BE2C (cell line): ENCODE measurements at regions not wholly inside any gene's neighbourhood (a gene's known extent, or its start where the extent isn't known, plus 50 kb on each side); places are given as distances from the start of the nearest gene placed in this dataset.

Experiments used
- DNase-seq: peaks from one replicate; pipeline ENCODE4 v3.0.0-alpha.2; 2020
- H3K27me3 ChIP-seq: fragments of 250-450 bp; sonication (Bioruptor Pico); 2 replicates; pipeline ENCODE4 v1.5.1; 2020; ENCODE audit warnings: mild to moderate bottlenecking
- H3K36me3 ChIP-seq: fragments of 250-450 bp; sonication (Bioruptor Pico); 2 replicates; pipeline ENCODE4 v1.5.1; 2020; ENCODE audit warnings: mild to moderate bottlenecking
- H3K4me1 ChIP-seq: fragments of 250-450 bp; sonication (Bioruptor Pico); 2 replicates; pipeline ENCODE4 v1.5.1; 2020
- H3K4me3 ChIP-seq: 2 replicates; pipeline ENCODE4 v1.5.1; 2011; ENCODE audit warnings: low read depth, low read length
- H3K9me3 ChIP-seq: fragments of 250-450 bp; sonication (Bioruptor Pico); 2 replicates; pipeline ENCODE4 v1.5.1; 2020
- TF ChIP-seq, protein P1 (sequence below): IDR thresholded peaks from 2 replicates; pipeline ENCODE4 v1.5.1; 2012; ENCODE audit warnings: mild to moderate bottlenecking, low read depth, low read length

DNA sequence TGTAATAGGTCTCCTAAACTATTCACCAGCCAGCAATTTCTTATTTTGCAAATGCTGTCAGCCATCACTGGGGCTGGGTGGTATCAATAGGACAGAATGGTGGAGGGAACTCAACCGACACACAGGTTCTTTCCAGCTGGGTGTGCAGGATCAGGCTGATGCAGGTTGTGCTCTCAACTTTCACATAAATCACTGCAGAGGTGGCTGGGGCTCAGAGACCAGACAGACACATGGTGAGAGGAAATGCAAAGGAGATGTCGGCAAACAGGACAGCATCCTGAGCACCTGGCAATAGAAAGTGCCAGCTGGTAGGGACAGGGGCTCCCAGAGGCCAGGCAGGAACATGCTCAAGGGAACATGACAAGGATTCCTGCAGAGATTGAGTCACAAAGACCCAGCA lies 254.9 kb downstream of the SOD2 start:
- DNase-seq: no peak
- 0 out of 2 replicates have a peak, but pooled peaks cover 2% of the 10 kb centered on the region for H3K27me3 ChIP-seq
- peaks cover 4% of the 10 kb centered on the region; the same call in 1 of the 2 replicates for H3K9me3 ChIP-seq

DNA sequence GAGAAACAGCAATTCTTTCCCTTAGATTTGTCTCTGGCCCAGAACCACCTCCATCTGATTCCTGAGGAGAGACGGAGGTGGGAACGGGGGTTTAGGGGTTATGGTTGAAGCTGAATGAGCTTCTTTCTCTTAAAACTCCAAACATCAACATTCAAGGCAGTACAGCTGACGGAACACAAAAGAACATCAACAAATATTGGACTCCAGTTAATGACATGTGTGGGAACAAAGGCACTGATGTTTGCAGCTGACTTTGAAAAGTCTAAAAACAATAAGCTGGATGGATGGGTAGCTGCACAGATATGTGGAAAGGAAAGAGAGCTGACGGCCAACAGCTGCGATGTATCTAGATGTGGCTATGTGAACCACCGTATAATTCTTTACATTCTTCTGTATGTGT lies 256.5 kb downstream of the SOD2 start:
- Histone ChIP-seq H3K4me1 (no peaks in the 10 kb centered on the region), H3K9me3 (peaks cover 4% of the 10 kb centered on the region; the same call in 1 of the 2 replicates), H3K27me3 (no peaks in the 10 kb centered on the region), H3K4me3 (no peak overlapping the region), H3K36me3 (no peaks in the 10 kb centered on the region)
- TF ChIP-seq, protein P1, sequence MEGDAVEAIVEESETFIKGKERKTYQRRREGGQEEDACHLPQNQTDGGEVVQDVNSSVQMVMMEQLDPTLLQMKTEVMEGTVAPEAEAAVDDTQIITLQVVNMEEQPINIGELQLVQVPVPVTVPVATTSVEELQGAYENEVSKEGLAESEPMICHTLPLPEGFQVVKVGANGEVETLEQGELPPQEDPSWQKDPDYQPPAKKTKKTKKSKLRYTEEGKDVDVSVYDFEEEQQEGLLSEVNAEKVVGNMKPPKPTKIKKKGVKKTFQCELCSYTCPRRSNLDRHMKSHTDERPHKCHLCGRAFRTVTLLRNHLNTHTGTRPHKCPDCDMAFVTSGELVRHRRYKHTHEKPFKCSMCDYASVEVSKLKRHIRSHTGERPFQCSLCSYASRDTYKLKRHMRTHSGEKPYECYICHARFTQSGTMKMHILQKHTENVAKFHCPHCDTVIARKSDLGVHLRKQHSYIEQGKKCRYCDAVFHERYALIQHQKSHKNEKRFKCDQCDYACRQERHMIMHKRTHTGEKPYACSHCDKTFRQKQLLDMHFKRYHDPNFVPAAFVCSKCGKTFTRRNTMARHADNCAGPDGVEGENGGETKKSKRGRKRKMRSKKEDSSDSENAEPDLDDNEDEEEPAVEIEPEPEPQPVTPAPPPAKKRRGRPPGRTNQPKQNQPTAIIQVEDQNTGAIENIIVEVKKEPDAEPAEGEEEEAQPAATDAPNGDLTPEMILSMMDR: no peak
- DNase-seq: no peak

More for the DNA sequence above, 254.9 kb downstream of the SOD2 start:
- no peak overlapping the region for H3K4me3 ChIP-seq
- TF ChIP-seq, protein P1: no peak
- no peaks in the 10 kb centered on the region for H3K4me1 ChIP-seq
- H3K36me3 ChIP-seq: no peaks in the 10 kb centered on the region

DNA sequence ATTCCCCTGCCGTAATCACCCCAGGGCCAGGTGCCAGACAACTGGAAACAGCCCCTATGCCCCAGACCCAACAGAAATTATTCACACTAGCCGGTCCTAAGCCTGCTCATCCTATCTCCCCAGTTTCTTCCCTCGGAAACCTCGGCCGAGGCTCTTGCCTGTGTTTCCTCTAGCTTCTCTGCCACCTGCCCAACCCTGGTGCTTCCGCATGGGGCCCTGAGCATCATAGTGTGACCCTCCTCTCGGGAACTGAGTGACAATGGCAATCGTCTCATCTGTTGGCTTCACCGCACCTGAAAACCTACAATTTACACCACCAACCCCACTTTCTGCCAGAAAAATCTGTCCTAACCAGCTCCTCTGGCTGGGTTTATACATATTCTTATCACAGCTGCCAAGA lies 257.3 kb downstream of the SOD2 start:
- Histone ChIP-seq H3K9me3 (peaks cover 4% of the 10 kb centered on the region; the same call in 1 of the 2 replicates), H3K27me3 (no peaks in the 10 kb centered on the region), H3K36me3 (no peaks in the 10 kb centered on the region), H3K4me1 (no peaks in the 10 kb centered on the region), H3K4me3 (no peak overlapping the region)
- DNase-seq: no peak
- TF ChIP-seq, protein P1: no peak

DNA sequence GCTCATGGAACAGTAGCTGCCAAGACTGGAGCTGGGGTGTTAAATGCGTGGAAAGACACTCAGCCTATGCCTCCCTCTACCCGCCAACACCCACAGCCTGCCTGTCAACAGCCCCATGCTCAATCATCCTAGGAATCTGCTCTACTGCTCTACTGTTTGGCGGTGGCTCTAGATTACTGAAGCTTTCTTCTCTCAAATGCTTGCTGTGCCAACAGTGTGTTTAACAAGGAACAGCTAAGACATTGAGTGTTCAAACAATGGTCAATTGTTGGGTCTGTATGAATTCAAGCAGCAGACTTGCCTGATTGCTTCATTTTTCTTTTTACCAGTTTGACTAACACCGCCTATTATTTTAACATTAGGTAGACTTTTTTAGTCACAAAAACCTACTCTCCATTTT lies 258.6 kb downstream of the SOD2 start:
- TF ChIP-seq, protein P1: no peak
- no peaks in the 10 kb centered on the region for H3K36me3 ChIP-seq
- no peaks in the 10 kb centered on the region for H3K4me1 ChIP-seq
- H3K27me3 ChIP-seq: no peaks in the 10 kb centered on the region
- no peak overlapping the region for H3K4me3 ChIP-seq
- DNase-seq: no peak
- H3K9me3 ChIP-seq: peaks cover 4% of the 10 kb centered on the region; the same call in 1 of the 2 replicates

DNA sequence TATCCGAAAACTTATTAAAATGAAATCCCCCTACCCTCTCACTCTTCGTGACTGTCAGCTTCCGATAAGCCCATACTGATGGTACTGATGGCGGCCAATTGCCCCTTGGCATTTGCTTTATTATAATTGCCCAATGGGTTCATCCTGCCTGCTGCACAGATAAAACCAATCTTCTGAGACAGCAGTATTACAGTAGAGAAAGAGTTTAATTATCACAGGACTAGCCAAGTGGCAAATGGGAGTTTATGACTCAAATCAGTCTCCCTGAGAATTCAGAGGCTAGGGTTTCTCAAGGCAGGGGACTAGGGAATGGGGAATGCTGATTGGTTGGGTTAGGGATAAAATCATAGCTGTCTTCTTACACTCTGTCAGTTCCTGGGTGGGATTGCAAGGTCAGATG lies 259.5 kb downstream of the SOD2 start:
- H3K4me3 ChIP-seq: no peak overlapping the region
- no peaks in the 10 kb centered on the region for H3K4me1 ChIP-seq
- DNase-seq: no peak
- TF ChIP-seq, protein P1: no peak
- no peaks in the 10 kb centered on the region for H3K36me3 ChIP-seq
- no peaks in the 10 kb centered on the region for H3K27me3 ChIP-seq
- H3K9me3 ChIP-seq: peaks cover 4% of the 10 kb centered on the region; the same call in 1 of the 2 replicates

DNA sequence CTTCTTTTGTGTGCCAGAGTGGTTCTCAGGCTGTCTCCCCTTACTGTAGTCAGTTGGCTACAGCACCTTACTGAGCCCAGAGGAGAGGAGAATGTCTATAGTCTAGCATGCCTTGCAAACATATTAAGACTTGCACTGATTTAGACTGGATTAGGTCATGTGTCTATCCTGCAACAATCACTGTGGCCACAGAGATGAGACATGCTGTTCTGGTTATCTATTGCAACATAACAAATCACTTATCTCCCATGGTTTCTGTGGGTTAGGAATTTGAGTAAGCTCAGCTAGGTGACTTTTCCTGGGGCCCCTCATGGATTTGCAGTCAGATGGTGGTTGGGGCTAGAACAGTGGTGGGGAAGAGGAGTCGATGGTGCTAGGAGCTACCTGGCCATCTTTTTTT lies 261.3 kb downstream of the SOD2 start:
- Histone ChIP-seq H3K4me1 (no peaks in the 10 kb centered on the region), H3K4me3 (no peak overlapping the region), H3K27me3 (no peaks in the 10 kb centered on the region), H3K36me3 (no peaks in the 10 kb centered on the region), H3K9me3 (peaks cover 4% of the 10 kb centered on the region; the same call in 1 of the 2 replicates)
- TF ChIP-seq, protein P1: no peak
- DNase-seq: no peak
